ENCODE measurements at regions not wholly inside any gene's neighbourhood (a gene's known extent, or its start where the extent isn't known, plus 50 kb on each side); places are given as distances from the start of the nearest gene placed in this dataset.

- TF ChIP-seq REST (IDR thresholded peaks at IDR 0.05; ENCODE audit: borderline replicate concordance in 1 of 2, low read depth in 1 of 2, low read length in 2 of 2) = no peak
- TF ChIP-seq THAP8 (CRISPR knock-in tag; IDR thresholded peaks at IDR 0.05; ENCODE audit: borderline replicate concordance) = no peak
- TF ChIP-seq ZNF138 (CRISPR knock-in tag; IDR thresholded peaks at IDR 0.05; ENCODE audit: low read depth) = no peak
- TF ChIP-seq ZNF513 (CRISPR knock-in tag; conservative IDR thresholded peaks at IDR 0.05) = no peak
- no peak for TF ChIP-seq JARID2 (CRISPR knock-in tag; IDR thresholded peaks at IDR 0.05; ENCODE audit: insufficient replicate concordance)
- no peak for TF ChIP-seq PLRG1 (conservative IDR thresholded peaks at IDR 0.05)
- peak; percentile 67; the same call in 1 of the 2 replicates for TF ChIP-seq CSRNP2 (CRISPR knock-in tag; conservative IDR thresholded peaks at IDR 0.05; ENCODE audit: low read depth)
- no peak for TF ChIP-seq ZNF407 (CRISPR knock-in tag; IDR thresholded peaks at IDR 0.05; ENCODE audit: not compliant biosample characterization)
- TF ChIP-seq SAFB2 (CRISPR knock-in tag; IDR thresholded peaks at IDR 0.05; ENCODE audit: borderline replicate concordance, low read depth) = no peak
- TF ChIP-seq PLSCR1 (CRISPR knock-in tag; IDR thresholded peaks at IDR 0.05; ENCODE audit: borderline replicate concordance) = no peak
These were observed 110.6 kb upstream of the NHSL1 start (continued) for GRCh38 chr6:138609801-138610430.
